ENCODE measurements at regions not wholly inside any gene's neighbourhood (a gene's known extent, or its start where the extent isn't known, plus 50 kb on each side); places are given as distances from the start of the nearest gene placed in this dataset.
"Not testable (repeated sequence)": the region's sequence is repeated elsewhere in the genome, so short reads cannot be mapped to it uniquely, and the experiment has no call there.

- no peak for DNase-seq (ENCODE audit: low read depth in 2 of 2)
Measured at GRCh38 chr4:189090174-189090814, 850.4 kb upstream of the FRG1 start.

GRCh38 chr4:189092581-189092980, 848.1 kb upstream of the FRG1 start:
- no peak for DNase-seq (ENCODE audit: low read depth in 2 of 2)

DNA sequence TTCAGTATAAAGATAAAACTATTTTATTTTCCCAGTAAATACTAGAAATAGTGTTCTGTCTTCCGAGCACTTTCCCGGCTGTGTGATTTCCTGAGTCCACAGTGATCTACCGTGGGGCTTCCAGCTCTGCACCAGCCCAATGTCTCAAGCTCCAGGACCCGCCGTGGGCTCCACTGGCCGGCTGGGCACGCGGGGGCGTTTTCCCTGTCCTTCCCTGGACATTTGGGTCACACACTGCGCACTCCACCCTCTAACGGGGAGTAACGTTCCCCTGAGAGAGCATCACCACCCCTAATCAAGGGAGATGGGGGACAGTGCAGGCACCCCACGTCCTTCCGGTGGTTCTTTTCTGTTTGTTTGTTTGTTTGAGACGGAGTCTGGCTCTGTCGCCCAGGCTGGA, 844.6 kb upstream of the FRG1 start:
- DNase-seq (ENCODE audit: low read depth in 2 of 2), result no peak

- DNase-seq (ENCODE audit: low read depth in 2 of 2), result no peak
Measured at GRCh38 chr4:189096717-189097116, 844.0 kb upstream of the FRG1 start.

- DNase-seq (ENCODE audit: low read depth in 2 of 2), result no peak
Measured at GRCh38 chr4:189098932-189099696, 841.6 kb upstream of the FRG1 start.

GRCh38 chr4:189113389-189113888, 827.2 kb upstream of the FRG1 start:
- no peak for DNase-seq (ENCODE audit: low read depth in 2 of 2)

GRCh38 chr4:189117426-189117825, 823.2 kb upstream of the FRG1 start:
- no peak for DNase-seq (ENCODE audit: low read depth in 2 of 2)

DNA sequence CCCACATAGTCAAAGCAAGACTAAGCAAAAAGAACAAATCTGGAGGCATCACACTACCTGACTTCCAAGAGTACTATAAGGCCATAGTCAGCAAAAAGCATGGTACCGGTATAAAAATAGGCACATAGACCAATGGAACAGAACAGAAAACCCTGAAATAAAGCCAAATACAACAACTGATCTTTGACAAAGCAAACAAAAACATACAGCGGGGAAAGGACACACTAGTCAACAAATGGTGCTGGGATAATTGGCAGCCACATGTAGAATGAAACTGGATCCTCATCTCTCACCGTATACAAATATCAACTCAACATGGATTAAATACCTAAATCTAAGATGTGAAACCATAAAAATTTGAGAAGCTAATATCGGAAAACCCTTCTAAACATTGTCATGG, 819.3 kb upstream of the FRG1 start:
- no peak for DNase-seq (ENCODE audit: low read depth in 2 of 2)

GRCh38 chr4:189124149-189124758, 816.4 kb upstream of the FRG1 start:
- no peak for DNase-seq (ENCODE audit: low read depth in 2 of 2)

- DNase-seq (ENCODE audit: low read depth in 2 of 2), result no peak
Measured at GRCh38 chr4:189124791-189125190, 815.9 kb upstream of the FRG1 start.

- DNase-seq (ENCODE audit: low read depth in 2 of 2), result no peak
Measured at GRCh38 chr4:189126040-189126439, 814.6 kb upstream of the FRG1 start.

DNA sequence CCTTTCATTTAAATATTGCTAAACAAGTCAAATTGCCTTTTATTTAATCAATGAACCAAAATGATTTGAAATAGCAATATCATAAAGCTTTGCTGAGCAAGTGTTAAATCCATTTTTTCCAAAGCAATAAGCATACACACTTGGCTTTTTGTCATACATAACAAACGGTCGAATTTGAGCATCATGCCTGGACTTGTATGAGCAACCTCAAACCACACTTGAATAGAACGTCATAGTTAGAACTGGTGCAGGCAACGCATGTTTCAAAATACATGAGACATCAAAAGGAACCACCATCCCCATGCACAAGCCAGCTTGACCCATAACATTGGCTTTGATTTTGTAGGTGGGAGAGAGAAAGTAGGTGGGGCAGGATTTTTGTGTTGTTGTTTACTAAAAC, 812.3 kb upstream of the FRG1 start:
- no peak for DNase-seq (ENCODE audit: low read depth in 2 of 2)

- DNase-seq (ENCODE audit: low read depth in 2 of 2), result no peak
Measured at GRCh38 chr4:189129044-189129694, 811.5 kb upstream of the FRG1 start.

DNA sequence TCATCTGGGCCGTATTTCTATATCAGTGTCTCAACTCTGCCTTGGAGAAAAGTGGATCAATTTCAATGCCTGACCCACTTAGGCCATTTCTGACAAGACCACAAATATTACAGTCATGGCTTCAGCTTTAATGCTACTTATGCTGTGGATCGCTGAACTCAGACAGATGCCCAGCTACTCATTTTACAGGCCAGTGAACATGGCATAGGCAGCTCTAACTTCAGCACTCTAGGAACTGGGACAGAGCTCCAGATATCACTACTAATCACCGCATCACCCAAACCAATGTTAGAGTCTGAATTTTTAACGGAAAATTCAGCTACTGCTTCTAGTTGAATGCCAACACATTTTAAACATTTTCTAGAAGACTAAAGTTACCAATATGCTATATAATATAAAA, 809.6 kb upstream of the FRG1 start:
- no peak for DNase-seq (ENCODE audit: low read depth in 2 of 2)

DNA sequence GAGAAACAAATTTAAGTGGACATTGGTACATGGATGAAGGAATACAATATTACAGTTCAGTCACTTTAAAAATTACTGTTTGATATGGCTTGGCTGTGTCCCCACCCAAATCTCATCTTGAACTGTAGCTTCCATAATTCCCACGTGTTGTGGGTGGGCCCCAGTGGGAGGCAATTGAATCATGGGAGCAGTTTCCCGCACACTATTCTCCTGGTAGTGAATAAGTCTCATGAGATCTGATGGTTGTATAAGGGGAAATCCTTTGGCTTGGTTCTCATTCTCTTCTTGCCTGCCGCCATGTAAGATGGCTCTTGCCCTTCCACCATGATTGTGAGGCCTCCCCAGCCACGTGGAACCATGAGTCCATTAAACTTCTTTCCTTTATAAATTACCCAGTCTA, 804.2 kb upstream of the FRG1 start:
- no peak for DNase-seq (ENCODE audit: low read depth in 2 of 2)

GRCh38 chr4:189143263-189143952, 797.3 kb upstream of the FRG1 start:
- DNase-seq (ENCODE audit: low read depth in 2 of 2), result no peak

- DNase-seq (ENCODE audit: low read depth in 2 of 2), result no peak
Measured at GRCh38 chr4:189147005-189147929, 793.4 kb upstream of the FRG1 start.

DNA sequence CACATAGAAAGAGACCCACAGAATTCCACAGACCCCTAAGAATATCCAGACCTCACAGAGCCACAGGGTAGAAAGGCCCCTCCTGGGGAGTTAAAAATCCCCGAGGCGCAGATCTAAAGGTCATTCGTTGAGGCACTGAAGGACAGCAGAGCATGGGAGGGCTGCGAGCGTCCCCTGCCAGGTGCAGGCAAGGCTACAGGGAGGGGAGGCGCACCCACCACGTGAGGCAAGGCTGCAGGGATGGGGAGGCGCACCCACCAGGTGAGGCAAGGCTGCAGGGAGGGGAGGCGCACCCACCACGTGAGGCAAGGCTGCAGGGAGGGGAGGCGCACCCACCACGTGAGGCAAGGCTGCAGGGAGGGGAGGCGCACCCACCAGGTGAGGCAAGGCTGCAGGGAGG, 785.6 kb upstream of the FRG1 start:
- DNase-seq (ENCODE audit: low read depth in 2 of 2), result not testable (repeated sequence)

DNA sequence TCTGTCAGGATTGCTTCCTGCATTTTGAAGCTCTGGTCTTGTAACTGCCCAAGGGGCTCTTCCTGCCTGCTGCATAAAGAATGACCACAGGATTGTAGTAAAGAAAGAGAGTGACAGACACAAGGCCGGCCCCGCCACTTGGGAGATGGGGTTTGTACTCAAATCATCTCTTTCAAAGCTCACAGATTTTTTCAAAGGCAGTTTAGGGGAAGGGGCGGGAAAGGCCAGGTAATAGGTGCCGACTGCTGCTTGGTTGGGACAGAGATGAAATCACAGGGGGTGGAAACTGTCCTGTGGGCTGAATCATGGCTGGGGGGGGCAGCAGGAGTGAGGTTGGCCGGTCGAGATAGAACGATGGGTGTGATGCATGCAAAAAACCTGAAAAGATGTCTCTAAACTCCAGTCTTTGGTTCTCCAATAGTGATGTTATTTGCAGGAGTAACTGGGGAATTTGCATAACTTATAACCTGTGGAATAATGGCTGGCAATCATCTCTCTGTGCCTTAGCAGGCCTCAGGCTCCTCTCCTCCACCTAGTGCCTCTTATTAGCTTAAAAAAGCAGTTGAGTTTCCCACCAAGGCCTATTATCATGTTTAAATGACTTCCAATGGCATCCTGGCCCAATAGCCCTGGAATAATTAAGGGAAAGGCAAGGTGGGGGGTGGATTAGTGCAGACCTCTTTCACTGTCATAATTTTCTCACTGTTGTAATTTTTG, 778.4 kb upstream of the FRG1 start:
- no peak for DNase-seq (ENCODE audit: low read depth in 2 of 2)

- no peak for DNase-seq (ENCODE audit: low read depth in 2 of 2)
Measured at GRCh38 chr4:189162888-189163287, 777.8 kb upstream of the FRG1 start.

Data from stimulated activated CD4-positive, alpha-beta T cell treated with anti-CD3 and anti-CD28 coated beads, Interleukin-1b, Interleukin-23, amount 100 ng/mL, for 4 hours (primary cell).